ENCODE measurements at regions not wholly inside any gene's neighbourhood (a gene's known extent, or its start where the extent isn't known, plus 50 kb on each side); places are given as distances from the start of the nearest gene placed in this dataset.

- intact Hi-C loops (cut with DNase I; ENCODE audit: low total_unique reads), result no loop called here
- Histone ChIP-seq H3K36me3 (no peaks in the 10 kb centered on the region), H3K4me3 (no peak overlapping the region), H3K27me3 (no peaks in the 10 kb centered on the region), H3K4me1 (no peaks in the 10 kb centered on the region), H3K9me3 (no peaks in the 10 kb centered on the region), H3K27ac (no peak overlapping the region)
- no peak for DNase-seq
- TF ChIP-seq POLR2AphosphoS5 (IDR thresholded peaks at IDR 0.05) (no peak), EP300 (IDR thresholded peaks at IDR 0.05) (no peak), POLR2A (IDR thresholded peaks at IDR 0.05) (no peak)
- TF ChIP-seq, protein P1, sequence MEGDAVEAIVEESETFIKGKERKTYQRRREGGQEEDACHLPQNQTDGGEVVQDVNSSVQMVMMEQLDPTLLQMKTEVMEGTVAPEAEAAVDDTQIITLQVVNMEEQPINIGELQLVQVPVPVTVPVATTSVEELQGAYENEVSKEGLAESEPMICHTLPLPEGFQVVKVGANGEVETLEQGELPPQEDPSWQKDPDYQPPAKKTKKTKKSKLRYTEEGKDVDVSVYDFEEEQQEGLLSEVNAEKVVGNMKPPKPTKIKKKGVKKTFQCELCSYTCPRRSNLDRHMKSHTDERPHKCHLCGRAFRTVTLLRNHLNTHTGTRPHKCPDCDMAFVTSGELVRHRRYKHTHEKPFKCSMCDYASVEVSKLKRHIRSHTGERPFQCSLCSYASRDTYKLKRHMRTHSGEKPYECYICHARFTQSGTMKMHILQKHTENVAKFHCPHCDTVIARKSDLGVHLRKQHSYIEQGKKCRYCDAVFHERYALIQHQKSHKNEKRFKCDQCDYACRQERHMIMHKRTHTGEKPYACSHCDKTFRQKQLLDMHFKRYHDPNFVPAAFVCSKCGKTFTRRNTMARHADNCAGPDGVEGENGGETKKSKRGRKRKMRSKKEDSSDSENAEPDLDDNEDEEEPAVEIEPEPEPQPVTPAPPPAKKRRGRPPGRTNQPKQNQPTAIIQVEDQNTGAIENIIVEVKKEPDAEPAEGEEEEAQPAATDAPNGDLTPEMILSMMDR (IDR thresholded peaks at IDR 0.05), result no peak
Observed at GRCh38 chr6:81857812-81858211, 105.3 kb upstream of the TENT5A start.

DNA sequence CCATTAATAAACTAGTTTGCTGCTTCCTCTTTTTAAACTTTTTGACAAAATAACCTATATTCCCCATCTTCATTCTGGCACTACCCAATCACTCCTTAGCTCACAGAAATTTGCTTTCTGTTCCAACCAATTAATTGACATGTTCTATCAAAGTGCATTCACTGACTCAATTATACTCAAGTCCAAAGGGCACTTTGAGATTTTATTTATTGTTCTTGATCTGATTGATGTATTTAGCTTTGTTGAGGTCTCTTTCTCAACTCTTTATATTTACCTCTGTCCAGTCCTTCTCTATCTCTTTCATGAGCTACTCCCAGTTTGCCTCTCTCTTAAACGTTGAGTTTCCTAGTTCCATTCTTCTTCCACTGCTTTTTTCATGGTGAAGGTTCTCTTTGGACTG is 104.4 kb upstream of the TENT5A start:
- 31 to 55% (median 41%) methylated on average over 1 of the region's 1 CpG for WGBS, 5 donors
- intact Hi-C loops (cut with DNase I; ENCODE audit: low total_unique reads), result no loop called here
- DNase-seq, result no peak

DNA sequence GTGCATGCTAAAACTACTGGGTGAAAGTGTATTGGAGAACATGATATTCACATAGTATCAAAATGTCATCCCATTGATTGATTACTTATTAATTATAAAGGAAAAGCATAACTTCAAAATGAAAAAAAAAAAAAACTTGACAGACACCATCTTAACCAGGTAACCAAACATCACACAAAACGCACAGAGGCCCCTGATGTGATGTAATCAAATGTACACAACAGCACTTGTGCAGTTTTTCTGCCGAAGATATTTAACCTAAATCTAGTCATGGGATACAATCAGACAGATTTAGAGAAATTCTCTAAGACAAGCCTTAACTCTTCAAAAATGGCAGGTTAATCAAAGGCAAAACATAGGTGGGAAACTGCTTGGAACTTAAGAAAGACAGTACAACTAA is 102.0 kb upstream of the TENT5A start:
- intact Hi-C loops (cut with DNase I; ENCODE audit: low total_unique reads), result no loop called here
- Histone ChIP-seq H3K36me3 (no peaks in the 10 kb centered on the region), H3K4me1 (no peaks in the 10 kb centered on the region), H3K27me3 (no peaks in the 10 kb centered on the region), H3K27ac (no peak overlapping the region), H3K9me3 (no peaks in the 10 kb centered on the region), H3K4me3 (no peak overlapping the region)
- TF ChIP-seq EP300 (IDR thresholded peaks at IDR 0.05) (no peak), POLR2A (IDR thresholded peaks at IDR 0.05) (no peak), POLR2AphosphoS5 (IDR thresholded peaks at IDR 0.05) (no peak)
- TF ChIP-seq, protein P1 (IDR thresholded peaks at IDR 0.05), result no peak
- DNase-seq, result no peak
- WGBS, 5 donors, result 56 to 79% (median 67%) methylated on average over 2 of the region's 2 CpGs

More for the DNA sequence above, 104.4 kb upstream of the TENT5A start:
- Histone ChIP-seq H3K27me3 (no peaks in the 10 kb centered on the region), H3K27ac (no peak overlapping the region), H3K4me3 (no peak overlapping the region), H3K9me3 (no peaks in the 10 kb centered on the region), H3K4me1 (no peaks in the 10 kb centered on the region), H3K36me3 (no peaks in the 10 kb centered on the region)
- TF ChIP-seq EP300 (IDR thresholded peaks at IDR 0.05) (no peak), POLR2A (IDR thresholded peaks at IDR 0.05) (no peak), POLR2AphosphoS5 (IDR thresholded peaks at IDR 0.05) (no peak)
- TF ChIP-seq, protein P1 (IDR thresholded peaks at IDR 0.05), result no peak

GRCh38 chr6:81853975-81854374 is 101.5 kb upstream of the TENT5A start:
- Histone ChIP-seq H3K9me3 (no peaks in the 10 kb centered on the region), H3K36me3 (no peaks in the 10 kb centered on the region), H3K4me1 (no peaks in the 10 kb centered on the region), H3K27ac (no peak overlapping the region), H3K4me3 (no peak overlapping the region), H3K27me3 (no peaks in the 10 kb centered on the region)
- DNase-seq, result no peak
- no peak for TF ChIP-seq EP300 (IDR thresholded peaks at IDR 0.05)
- no peak for TF ChIP-seq POLR2A (IDR thresholded peaks at IDR 0.05)
- TF ChIP-seq, protein P1 (IDR thresholded peaks at IDR 0.05), result no peak
- TF ChIP-seq POLR2AphosphoS5 (IDR thresholded peaks at IDR 0.05), result no peak
- intact Hi-C loops (cut with DNase I; ENCODE audit: low total_unique reads), result no loop called here
- WGBS, 5 donors, result 66 to 83% (median 76%) methylated on average over 2 of the region's 2 CpGs
